NCI-H1092 (cell line): ENCODE measurements at regions not wholly inside any gene's neighbourhood (a gene's known extent, or its start where the extent isn't known, plus 50 kb on each side); places are given as distances from the start of the nearest gene placed in this dataset.
A peak's percentile ranks its signal among the peaks of the same experiment; 100 is the strongest.

Source experiments
- DNase-seq: peaks from one replicate; lab custom pipeline; 2025; lab: John Stamatoyannopoulos, UW

- DNase-seq, result peak; percentile 79
Measured at GRCh38 chr7:50962962-50963374, 180.3 kb upstream of the GRB10 start.

GRCh38 chr7:50962281-50962883 lies 179.7 kb upstream of the GRB10 start:
- no peak for DNase-seq

GRCh38 chr7:50960621-50961310 lies 178.1 kb upstream of the GRB10 start:
- DNase-seq, result no peak

GRCh38 chr7:50959991-50960390 lies 177.3 kb upstream of the GRB10 start:
- no peak for DNase-seq

- DNase-seq, result no peak
Measured at GRCh38 chr7:50959560-50959959, 176.9 kb upstream of the GRB10 start.

GRCh38 chr7:50957855-50958254 lies 175.2 kb upstream of the GRB10 start:
- no peak for DNase-seq

GRCh38 chr7:50957431-50957830 lies 174.7 kb upstream of the GRB10 start:
- DNase-seq, result no peak

GRCh38 chr7:50956522-50957155 lies 173.9 kb upstream of the GRB10 start:
- DNase-seq, result no peak

- DNase-seq, result no peak
Measured at GRCh38 chr7:50954716-50955115, 172.0 kb upstream of the GRB10 start.

- no peak for DNase-seq
Measured at GRCh38 chr7:50954245-50954644, 171.5 kb upstream of the GRB10 start.

GRCh38 chr7:50953820-50954219 lies 171.1 kb upstream of the GRB10 start:
- DNase-seq, result no peak

- DNase-seq, result no peak
Measured at GRCh38 chr7:50953303-50953702, 170.6 kb upstream of the GRB10 start.

- DNase-seq, result no peak
Measured at GRCh38 chr7:50952544-50952943, 169.8 kb upstream of the GRB10 start.

- no peak for DNase-seq
Measured at GRCh38 chr7:50952120-50952519, 169.4 kb upstream of the GRB10 start.

GRCh38 chr7:50943482-50943881 lies 160.8 kb upstream of the GRB10 start:
- DNase-seq, result no peak

- DNase-seq, result no peak
Measured at GRCh38 chr7:50941525-50941924, 158.8 kb upstream of the GRB10 start.

GRCh38 chr7:50940621-50941020 lies 157.9 kb upstream of the GRB10 start:
- no peak for DNase-seq

GRCh38 chr7:50939021-50939420 lies 156.3 kb upstream of the GRB10 start:
- DNase-seq, result no peak

GRCh38 chr7:50937727-50938126 lies 155.0 kb upstream of the GRB10 start:
- DNase-seq, result no peak

- no peak for DNase-seq
Measured at GRCh38 chr7:50926049-50926448, 143.4 kb upstream of the GRB10 start.

GRCh38 chr7:50923476-50923875 lies 140.8 kb upstream of the GRB10 start:
- no peak for DNase-seq

- DNase-seq, result no peak
Measured at GRCh38 chr7:50921114-50921813, 138.6 kb upstream of the GRB10 start.
